GM18520 (cell line): ENCODE measurements at regions not wholly inside any gene's neighbourhood (a gene's known extent, or its start where the extent isn't known, plus 50 kb on each side); places are given as distances from the start of the nearest gene placed in this dataset.

ENCODE experiments used
- ATAC-seq: cut with Tn5 transposase; IDR thresholded peaks from one replicate; pipeline ENCODE4 v1.9.1; 2021; ENCODE audit not compliant: unreplicated experiment

GRCh38 chr2:118668431-118669424 is 178.7 kb downstream of the EN1 start:
- no peak for ATAC-seq

GRCh38 chr2:118667964-118668363 is 179.5 kb downstream of the EN1 start:
- ATAC-seq = no peak

- ATAC-seq = no peak
Observed at GRCh38 chr2:118667348-118667747, 180.1 kb downstream of the EN1 start.

- no peak for ATAC-seq
Observed at GRCh38 chr2:118665784-118666529, 181.5 kb downstream of the EN1 start.

- no peak for ATAC-seq
Observed at GRCh38 chr2:118661179-118661578, 186.3 kb downstream of the EN1 start.

GRCh38 chr2:118658596-118659198 is 188.8 kb downstream of the EN1 start:
- no peak for ATAC-seq

- no peak for ATAC-seq
Observed at GRCh38 chr2:118657466-118657865, 190.0 kb downstream of the EN1 start.

GRCh38 chr2:118654945-118655344 is 192.5 kb downstream of the EN1 start:
- no peak for ATAC-seq

- ATAC-seq = no peak
Observed at GRCh38 chr2:118650327-118650726, 197.1 kb downstream of the EN1 start.

- no peak for ATAC-seq
Observed at GRCh38 chr2:118645876-118646275, 201.6 kb downstream of the EN1 start.

GRCh38 chr2:118644190-118644589 is 203.3 kb downstream of the EN1 start:
- no peak for ATAC-seq

- no peak for ATAC-seq
Observed at GRCh38 chr2:118643294-118643693, 204.2 kb downstream of the EN1 start.

GRCh38 chr2:118642501-118642900 is 204.9 kb downstream of the EN1 start:
- ATAC-seq = no peak

- ATAC-seq = no peak
Observed at GRCh38 chr2:118641711-118642110, 205.7 kb downstream of the EN1 start.

GRCh38 chr2:118639371-118639770 is 208.1 kb downstream of the EN1 start:
- no peak for ATAC-seq

- ATAC-seq = no peak
Observed at GRCh38 chr2:118638453-118638852, 209.0 kb downstream of the EN1 start.

GRCh38 chr2:118635891-118636290 is 211.6 kb downstream of the EN1 start:
- ATAC-seq = no peak

- ATAC-seq = no peak
Observed at GRCh38 chr2:118634876-118635275, 212.6 kb downstream of the EN1 start.

GRCh38 chr2:118633371-118634018 is 214.0 kb downstream of the EN1 start:
- ATAC-seq = no peak

GRCh38 chr2:118632921-118633320 is 214.5 kb downstream of the EN1 start:
- ATAC-seq = no peak

GRCh38 chr2:118627156-118627555 is 220.3 kb downstream of the EN1 start:
- no peak for ATAC-seq
